HepG2 (cell line): ENCODE measurements at regions not wholly inside any gene's neighbourhood (a gene's known extent, or its start where the extent isn't known, plus 50 kb on each side); places are given as distances from the start of the nearest gene placed in this dataset.

ENCODE experiments used
- ATF6 ChIP-seq: sonication (generic); formaldehyde crosslinking; conservative IDR thresholded peaks from 2 replicates; pipeline ENCODE4 v1.4.0; 2020; ENCODE audit warnings: missing genetic modification reagents
- CREBL2 ChIP-seq: sonication (generic); formaldehyde crosslinking; IDR thresholded peaks from 2 replicates; pipeline ENCODE4 v1.8.1; 2023; ENCODE audit warnings: missing genetic modification reagents, mild to moderate bottlenecking, borderline replicate concordance
- MAFG ChIP-seq: sonication (generic); formaldehyde crosslinking; IDR thresholded peaks from 2 replicates; pipeline ENCODE4 v1.5.1; 2020; ENCODE audit warnings: mild to moderate bottlenecking, missing genetic modification reagents
- YEATS2 ChIP-seq: sonication (generic); formaldehyde crosslinking; IDR thresholded peaks from 2 replicates; pipeline ENCODE4 v1.4.0; 2020; ENCODE audit warnings: missing genetic modification reagents, borderline replicate concordance
- ZNF280D ChIP-seq: sonication (generic); formaldehyde crosslinking; IDR thresholded peaks from 2 replicates; pipeline ENCODE4 v1.5.1; 2020; ENCODE audit warnings: mild to moderate bottlenecking, missing genetic modification reagents
- ZNF281 ChIP-seq: sonication (generic); formaldehyde crosslinking; IDR thresholded peaks from 2 replicates; pipeline ENCODE4 v1.4.0; 2020; ENCODE audit warnings: missing genetic modification reagents, borderline replicate concordance

GRCh38 chr4:96626023-96626422 is 786.1 kb downstream of the PDHA2 start (continued):
- TF ChIP-seq CREBL2, result no peak
- TF ChIP-seq ATF6 (CRISPR knock-in tag), result no peak
- TF ChIP-seq ZNF280D, result no peak
- no peak for TF ChIP-seq ZNF281 (CRISPR knock-in tag)
- no peak for TF ChIP-seq YEATS2 (CRISPR knock-in tag)
- no peak for TF ChIP-seq MAFG (CRISPR knock-in tag)
